Immature natural killer cell (primary cell): ENCODE measurements at regions not wholly inside any gene's neighbourhood (a gene's known extent, or its start where the extent isn't known, plus 50 kb on each side); places are given as distances from the start of the nearest gene placed in this dataset.

Experiments
- DNase-seq, 3 donors: peaks; one replicate each; pipeline ENCODE4 v3.0.0; 2022; ENCODE audit warnings: mixed read lengths in 1 of 3
- H3K27ac Mint-ChIP-seq, 6 donors: one replicate each; pipeline ENCODE4 v1.8.0; 2020; ENCODE audit warnings: mixed read lengths in 6 of 6, mild to moderate bottlenecking in 5 of 6, inconsistent platforms in 4 of 6, moderate library complexity in 3 of 6
- H3K27me3 Mint-ChIP-seq, 3 donors: one replicate each; pipeline ENCODE4 v1.8.0; 2020 to 2021; ENCODE audit warnings: low read depth in 3 of 3, mild to moderate bottlenecking in 3 of 3, mixed read lengths in 3 of 3, moderate library complexity in 3 of 3, inconsistent platforms in 1 of 3
- H3K36me3 Mint-ChIP-seq, 3 donors: one replicate each; pipeline ENCODE4 v1.8.0; 2020; ENCODE audit warnings: mixed read lengths in 3 of 3, inconsistent platforms in 2 of 3, mild to moderate bottlenecking in 2 of 3
- H3K4me1 Mint-ChIP-seq, 2 donors: one replicate each; pipeline ENCODE4 v1.8.0; 2020; ENCODE audit warnings: inconsistent platforms in 2 of 2, mild to moderate bottlenecking in 2 of 2, mixed read lengths in 2 of 2, moderate library complexity in 1 of 2
- H3K4me3 Mint-ChIP-seq, 5 donors: one replicate each; pipeline ENCODE4 v1.8.0; 2020; ENCODE audit warnings: mild to moderate bottlenecking in 5 of 5, mixed read lengths in 5 of 5, inconsistent platforms in 3 of 5, moderate library complexity in 3 of 5
- H3K9me3 Mint-ChIP-seq, 6 donors: one replicate each; pipeline ENCODE4 v1.8.0; 2020; ENCODE audit warnings: mild to moderate bottlenecking in 6 of 6, mixed read lengths in 6 of 6, inconsistent platforms in 4 of 6, moderate library complexity in 3 of 6

GRCh38 chr14:104472073-104472472 is 107.5 kb upstream of the C14orf180 start:
- no peak overlapping the region for H3K4me3 Mint-ChIP-seq
- no peak overlapping the region for H3K27ac Mint-ChIP-seq
- H3K4me1 Mint-ChIP-seq, result no peaks in the 10 kb centered on the region
- H3K27me3 Mint-ChIP-seq, result peaks cover 2 to 5% (median 2%) of the 10 kb centered on the region in 3 donors
- H3K36me3 Mint-ChIP-seq, result no peaks in the 10 kb centered on the region
- H3K9me3 Mint-ChIP-seq, result no peaks in the 10 kb centered on the region
- no peak for DNase-seq

DNA sequence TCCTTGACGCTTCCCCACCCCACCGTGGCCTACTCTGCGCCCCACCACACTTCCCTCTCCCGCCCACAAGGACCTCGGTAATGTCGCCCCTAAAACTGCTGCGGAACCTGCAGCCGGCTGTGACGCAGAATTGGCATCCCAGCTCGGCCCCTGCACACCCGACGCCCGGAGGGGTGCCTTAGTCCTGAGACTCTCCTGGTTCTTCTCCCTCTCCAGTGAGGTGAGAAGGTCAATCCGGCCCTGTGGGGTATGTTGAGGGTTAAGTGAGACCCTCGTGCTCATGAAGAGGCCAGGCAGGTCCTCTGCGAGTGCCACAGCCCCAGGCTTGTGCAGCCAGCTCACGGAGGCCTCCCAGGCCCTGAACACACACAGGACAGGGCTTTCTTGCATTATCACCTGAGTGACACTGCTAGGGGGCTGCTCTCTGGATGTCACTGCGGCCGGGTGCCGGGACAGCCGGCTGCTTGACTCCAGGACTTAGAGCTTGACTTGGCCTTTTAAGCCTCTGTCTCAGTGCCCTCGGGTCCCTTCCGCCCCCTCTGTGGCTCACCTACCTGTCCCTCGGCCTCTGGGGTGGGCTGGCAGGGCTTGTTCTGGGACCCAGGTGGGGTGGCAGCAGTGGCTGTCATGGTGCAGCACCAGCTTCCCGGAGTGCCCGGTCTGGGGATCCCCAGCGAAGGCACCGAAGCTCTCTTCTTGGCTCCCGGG is 106.9 kb upstream of the C14orf180 start:
- H3K9me3 Mint-ChIP-seq, result no peaks in the 10 kb centered on the region
- H3K4me1 Mint-ChIP-seq, result no peaks in the 10 kb centered on the region
- H3K4me3 Mint-ChIP-seq, result no peak overlapping the region
- DNase-seq, result no peak
- H3K27ac Mint-ChIP-seq, result no peak overlapping the region
- H3K27me3 Mint-ChIP-seq, result peaks cover 2 to 4% (median 2%) of the 10 kb centered on the region in 3 donors
- H3K36me3 Mint-ChIP-seq, result no peaks in the 10 kb centered on the region

DNA sequence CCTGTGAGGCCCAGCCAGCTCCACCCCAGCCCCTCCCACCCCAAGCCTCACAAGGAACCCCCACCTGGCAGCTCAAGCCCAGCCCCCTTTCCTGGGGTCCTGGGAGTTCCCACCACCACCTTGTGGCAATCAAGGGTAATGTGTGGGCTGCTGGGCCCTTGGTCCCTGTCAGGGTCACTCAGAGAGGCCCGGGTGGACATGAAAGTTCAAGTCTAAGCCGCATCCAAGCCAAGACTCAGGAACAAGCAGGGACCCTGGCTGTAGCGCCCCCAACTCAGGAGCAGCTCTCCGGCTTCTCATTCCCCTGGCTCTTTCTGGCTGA is 106.4 kb upstream of the C14orf180 start:
- Mint-ChIP-seq H3K9me3 (no peaks in the 10 kb centered on the region), H3K36me3 (no peaks in the 10 kb centered on the region), H3K4me3 (no peak overlapping the region), H3K27ac (no peak overlapping the region), H3K27me3 (peaks cover 2 to 3% (median 3%) of the 10 kb centered on the region in 3 donors), H3K4me1 (no peaks in the 10 kb centered on the region)
- no peak for DNase-seq

- Mint-ChIP-seq H3K27me3 (peaks cover 2 to 7% (median 3%) of the 10 kb centered on the region in 3 donors), H3K4me3 (no peak overlapping the region), H3K9me3 (no peaks in the 10 kb centered on the region), H3K27ac (no peak overlapping the region), H3K36me3 (no peaks in the 10 kb centered on the region), H3K4me1 (no peaks in the 10 kb centered on the region)
- DNase-seq, result no peak
These were observed 105.7 kb upstream of the C14orf180 start for GRCh38 chr14:104473649-104474494.

DNA sequence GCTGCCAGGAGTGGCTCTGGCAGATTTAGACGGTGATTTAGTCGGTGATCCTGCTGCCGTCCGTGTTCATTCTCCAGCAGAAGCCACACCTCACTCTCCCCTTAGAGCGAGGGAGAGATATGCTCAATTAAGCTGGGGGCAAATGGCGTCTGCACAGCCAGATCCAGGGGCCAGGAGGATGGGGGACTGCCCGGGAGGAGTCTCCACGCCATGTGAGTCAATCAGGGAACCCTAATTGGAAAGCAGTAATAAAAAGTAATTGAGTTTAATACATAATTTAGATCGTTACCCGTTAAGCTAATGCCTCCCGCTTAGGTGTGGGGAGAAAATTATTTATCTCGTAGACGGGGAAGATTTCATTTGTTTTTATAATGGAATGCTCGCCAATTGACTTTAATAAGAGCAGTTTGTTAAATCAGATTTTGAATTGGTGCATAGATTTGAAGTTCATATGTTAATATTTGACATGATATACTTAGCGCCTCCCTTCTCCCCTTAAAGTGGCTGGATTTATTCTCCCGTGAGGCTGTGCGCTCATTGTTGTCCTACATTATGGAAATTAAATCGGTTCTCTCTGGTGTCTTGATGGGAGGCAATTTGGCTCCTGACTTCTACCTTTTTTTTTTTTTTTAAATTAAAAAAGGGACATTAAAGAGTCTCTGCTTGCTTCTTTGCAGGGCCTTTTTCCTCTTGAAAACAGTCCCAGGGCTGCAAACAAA is 104.9 kb upstream of the C14orf180 start:
- Mint-ChIP-seq H3K36me3 (no peaks in the 10 kb centered on the region), H3K4me3 (no peak overlapping the region), H3K9me3 (peaks cover 0 to 2% (median 0%) of the 10 kb centered on the region in 6 donors), H3K27ac (no peak overlapping the region), H3K4me1 (no peaks in the 10 kb centered on the region), H3K27me3 (peaks cover 2 to 9% (median 3%) of the 10 kb centered on the region in 3 donors)
- DNase-seq, result no peak

DNA sequence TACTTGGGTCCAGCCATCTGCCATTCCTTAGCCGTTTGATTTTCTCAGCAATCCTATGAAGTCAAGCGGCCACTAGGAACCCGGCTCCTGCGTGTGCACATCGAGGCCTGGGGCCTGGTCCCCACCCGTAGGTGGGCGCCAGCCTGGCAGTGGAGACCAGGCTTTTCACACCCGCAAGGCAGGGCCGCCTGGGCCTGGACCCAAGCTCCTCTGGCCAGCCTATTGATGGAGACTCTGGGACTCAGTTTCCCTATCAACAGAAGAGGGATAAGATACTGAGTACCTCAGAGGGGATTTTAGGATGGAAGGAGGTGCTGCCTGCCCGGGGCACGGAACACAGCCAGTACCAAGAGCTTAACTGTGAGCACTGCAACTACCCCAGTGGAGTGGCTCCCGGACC is 104.3 kb upstream of the C14orf180 start:
- H3K9me3 Mint-ChIP-seq, result peaks cover 0 to 2% (median 0%) of the 10 kb centered on the region in 6 donors
- no peaks in the 10 kb centered on the region for H3K36me3 Mint-ChIP-seq
- no peaks in the 10 kb centered on the region for H3K4me1 Mint-ChIP-seq
- H3K27ac Mint-ChIP-seq, result no peak overlapping the region
- no peak overlapping the region for H3K4me3 Mint-ChIP-seq
- no peak for DNase-seq
- peaks cover 2 to 9% (median 3%) of the 10 kb centered on the region in 3 donors for H3K27me3 Mint-ChIP-seq

- Mint-ChIP-seq H3K9me3 (peaks cover 0 to 2% (median under 1%) of the 10 kb centered on the region in 6 donors), H3K4me3 (no peak overlapping the region), H3K36me3 (peaks cover 0 to under 1% (median 0%) of the 10 kb centered on the region in 3 donors), H3K27ac (no peak overlapping the region), H3K4me1 (no peaks in the 10 kb centered on the region), H3K27me3 (peaks cover 2 to 10% (median 3%) of the 10 kb centered on the region in 3 donors)
- DNase-seq, result no peak
These were observed 103.8 kb upstream of the C14orf180 start for GRCh38 chr14:104475802-104476201.

DNA sequence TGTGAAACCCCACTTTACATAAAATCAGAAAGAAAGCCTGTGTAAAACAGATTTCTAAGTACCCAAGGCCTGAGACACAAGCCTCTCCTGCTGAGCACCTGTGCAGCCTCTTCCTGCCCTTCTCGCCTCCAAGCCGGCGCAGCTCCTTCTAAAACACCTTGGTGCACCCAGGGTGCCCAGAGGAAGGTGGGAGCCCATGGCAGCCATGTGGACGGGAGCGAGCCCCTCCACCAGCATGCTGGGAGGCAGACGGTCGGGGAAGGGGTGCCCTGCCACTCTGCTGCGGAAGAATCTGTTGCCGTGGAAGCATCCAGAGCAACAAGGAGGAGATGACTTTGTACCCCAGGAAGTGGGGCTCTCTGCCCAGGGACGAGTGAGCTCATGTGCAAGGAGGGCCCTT is 103.1 kb upstream of the C14orf180 start:
- DNase-seq, result no peak
- H3K27me3 Mint-ChIP-seq, result peaks cover 2 to 11% (median 3%) of the 10 kb centered on the region in 3 donors
- H3K27ac Mint-ChIP-seq, result no peak overlapping the region
- H3K36me3 Mint-ChIP-seq, result peaks cover 0 to 4% (median 0%) of the 10 kb centered on the region in 3 donors
- H3K9me3 Mint-ChIP-seq, result peaks cover 0 to 7% (median 2%) of the 10 kb centered on the region in 6 donors
- no peaks in the 10 kb centered on the region for H3K4me1 Mint-ChIP-seq
- H3K4me3 Mint-ChIP-seq, result no peak overlapping the region

DNA sequence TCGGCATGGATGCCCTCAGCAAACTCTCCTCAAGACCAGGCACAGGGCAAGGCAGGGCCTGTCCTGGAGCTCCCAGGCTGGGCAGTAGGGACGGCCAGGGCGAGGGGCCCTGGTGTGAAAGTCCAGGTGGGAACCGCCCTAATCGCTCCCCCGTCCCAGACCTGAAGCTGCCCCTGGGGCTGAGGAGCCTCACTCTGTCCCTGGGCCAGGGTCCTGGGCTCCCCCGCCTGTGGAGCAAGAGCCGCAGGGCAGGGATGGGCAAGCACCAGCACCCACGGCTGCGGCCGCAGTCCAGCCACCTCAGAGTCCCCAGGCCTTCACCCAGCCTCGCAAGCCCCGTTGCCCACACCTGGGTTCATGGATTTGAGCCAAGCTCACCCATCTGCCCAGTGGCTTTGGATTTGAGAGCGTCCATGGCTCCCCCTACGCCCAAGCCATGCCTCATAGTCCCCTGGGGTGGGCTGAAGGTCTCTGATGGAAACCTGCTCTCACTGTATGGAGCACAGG is 102.4 kb upstream of the C14orf180 start:
- peaks cover 0 to 11% (median 2%) of the 10 kb centered on the region in 3 donors for H3K27me3 Mint-ChIP-seq
- peaks cover 2 to 14% (median 8%) of the 10 kb centered on the region in 6 donors for H3K9me3 Mint-ChIP-seq
- peaks cover 0 to 5% (median 4%) of the 10 kb centered on the region in 3 donors for H3K36me3 Mint-ChIP-seq
- H3K4me3 Mint-ChIP-seq, result no peak overlapping the region
- DNase-seq, result no peak
- H3K4me1 Mint-ChIP-seq, result no peaks in the 10 kb centered on the region
- H3K27ac Mint-ChIP-seq, result no peak overlapping the region

DNA sequence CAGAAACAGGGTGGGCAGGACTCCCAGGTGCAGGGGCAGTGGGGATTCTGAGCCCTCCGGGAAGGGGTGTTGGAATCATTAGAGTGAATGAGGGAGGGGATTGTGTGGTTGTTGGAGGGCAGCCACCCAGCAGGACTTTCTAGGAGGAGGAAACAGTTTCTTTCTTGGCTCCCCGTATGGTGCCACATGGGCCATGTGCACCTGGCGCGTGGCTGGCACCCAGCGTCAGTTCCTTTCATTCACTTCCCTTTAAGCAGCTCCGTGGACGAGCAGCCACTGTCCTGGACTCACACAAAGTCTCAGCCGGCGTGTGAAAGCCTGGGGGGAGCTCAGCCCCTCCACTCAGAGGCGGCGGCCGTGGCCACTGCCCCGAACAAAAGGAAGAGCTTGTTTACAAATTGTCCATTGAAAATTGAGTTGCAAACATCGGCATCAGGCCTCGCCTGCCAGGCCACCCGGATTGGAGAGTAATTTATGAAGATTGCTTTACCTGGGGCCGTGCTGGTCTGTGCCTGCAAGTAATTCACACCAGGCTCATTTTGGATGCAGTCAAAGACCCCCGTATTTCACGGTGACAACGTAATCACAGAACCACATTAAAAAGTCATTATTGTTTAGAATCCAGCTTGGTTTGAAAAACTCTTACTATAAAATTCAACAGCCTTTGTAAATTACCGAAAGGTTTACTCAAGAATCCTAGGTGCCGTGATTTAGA is 101.7 kb upstream of the C14orf180 start:
- no peak overlapping the region for H3K27ac Mint-ChIP-seq
- H3K4me1 Mint-ChIP-seq, result no peaks in the 10 kb centered on the region
- H3K36me3 Mint-ChIP-seq, result peaks cover under 1 to 5% (median 4%) of the 10 kb centered on the region in 3 donors
- H3K4me3 Mint-ChIP-seq, result no peak overlapping the region
- no peak for DNase-seq
- H3K27me3 Mint-ChIP-seq, result peaks cover under 1 to 11% (median 2%) of the 10 kb centered on the region in 3 donors
- peaks cover 4 to 20% (median 13%) of the 10 kb centered on the region in 6 donors for H3K9me3 Mint-ChIP-seq

DNA sequence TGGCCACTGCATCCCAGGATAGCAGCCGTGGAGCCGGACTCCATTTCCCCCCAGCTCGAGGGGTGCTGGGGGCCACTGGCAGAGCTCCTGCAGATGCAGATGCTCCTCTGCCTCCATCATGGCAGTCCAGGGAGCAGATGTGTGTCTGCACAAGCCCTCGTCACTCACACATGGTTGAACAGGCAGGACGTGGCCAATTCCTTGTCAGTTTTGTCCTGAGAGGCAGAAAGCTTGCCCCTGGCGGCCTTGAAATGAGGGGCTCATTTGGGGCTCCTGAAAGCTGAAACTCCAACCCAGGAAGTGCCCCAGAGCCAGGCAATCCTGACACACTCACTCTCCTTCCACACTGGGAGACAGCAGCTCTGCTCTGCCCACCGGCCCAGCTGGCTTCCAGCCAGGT is 100.9 kb upstream of the C14orf180 start:
- Mint-ChIP-seq H3K36me3 (peaks cover 4 to 5% (median 4%) of the 10 kb centered on the region in 3 donors), H3K4me3 (no peak overlapping the region)
- no peak for DNase-seq

DNA sequence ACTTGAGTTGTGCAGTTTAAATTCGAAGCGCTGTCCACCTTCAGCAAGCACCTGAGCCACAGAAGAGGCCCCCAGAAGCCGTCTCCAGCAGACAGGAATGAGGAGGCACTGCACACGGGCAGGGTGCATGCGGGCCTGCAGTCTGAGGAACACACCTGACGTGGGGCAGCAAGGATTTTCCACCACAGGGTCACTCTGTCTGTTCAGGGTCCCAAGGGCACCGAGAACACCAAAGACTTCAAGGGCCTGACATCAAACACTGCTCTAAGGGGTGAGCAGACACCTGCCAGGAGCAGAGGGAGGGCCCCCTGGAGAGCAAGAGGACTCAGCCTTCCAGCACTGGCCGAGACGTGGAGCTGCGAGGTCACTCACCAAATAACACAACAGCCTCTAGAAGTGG is 99.7 kb upstream of the C14orf180 start:
- DNase-seq, result no peak
- H3K4me1 Mint-ChIP-seq, result no peaks in the 10 kb centered on the region
- H3K9me3 Mint-ChIP-seq, result peaks cover 6 to 27% (median 18%) of the 10 kb centered on the region in 6 donors
- H3K36me3 Mint-ChIP-seq, result peaks cover 4 to 5% (median 4%) of the 10 kb centered on the region in 3 donors
- H3K27me3 Mint-ChIP-seq, result peaks cover 7 to 11% (median 10%) of the 10 kb centered on the region in 3 donors
- no peak overlapping the region for H3K27ac Mint-ChIP-seq
- no peak overlapping the region for H3K4me3 Mint-ChIP-seq

More for the DNA sequence above, 100.9 kb upstream of the C14orf180 start:
- Mint-ChIP-seq H3K27ac (no peak overlapping the region), H3K9me3 (peaks cover 6 to 27% (median 18%) of the 10 kb centered on the region in 6 donors), H3K4me1 (no peaks in the 10 kb centered on the region), H3K27me3 (peaks cover 2 to 11% (median 9%) of the 10 kb centered on the region in 3 donors)

DNA sequence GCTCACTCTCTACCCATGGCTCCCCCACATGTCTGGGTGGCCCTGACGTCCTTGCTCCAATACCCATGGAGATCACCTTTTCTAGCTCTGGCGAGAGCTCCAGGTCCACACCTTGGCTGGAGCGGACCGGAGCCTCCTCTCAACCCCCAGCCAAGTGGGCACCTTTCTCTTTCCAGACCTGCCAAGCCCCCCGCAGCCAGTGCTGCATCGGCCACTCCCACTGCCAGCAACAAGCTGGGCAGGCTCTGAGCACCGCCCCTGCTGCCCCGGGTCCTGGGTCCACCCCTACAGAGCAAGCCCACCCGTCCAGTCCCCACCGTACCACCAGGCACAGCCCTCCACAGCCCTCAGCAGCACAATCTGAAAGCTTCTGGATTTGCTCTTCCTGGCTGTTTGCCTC is 98.2 kb upstream of the C14orf180 start:
- no peak for DNase-seq
- no peaks in the 10 kb centered on the region for H3K4me1 Mint-ChIP-seq

More for the DNA sequence above, 98.2 kb upstream of the C14orf180 start:
- Mint-ChIP-seq H3K27me3 (peaks cover 7 to 11% (median 10%) of the 10 kb centered on the region in 3 donors), H3K36me3 (peaks cover 4 to 5% (median 4%) of the 10 kb centered on the region in 3 donors), H3K4me3 (no peak overlapping the region), H3K27ac (no peak overlapping the region), H3K9me3 (peaks cover 6 to 27% (median 18%) of the 10 kb centered on the region in 6 donors)
